ENCODE measurements at regions not wholly inside any gene's neighbourhood (a gene's known extent, or its start where the extent isn't known, plus 50 kb on each side); places are given as distances from the start of the nearest gene placed in this dataset.

DNA sequence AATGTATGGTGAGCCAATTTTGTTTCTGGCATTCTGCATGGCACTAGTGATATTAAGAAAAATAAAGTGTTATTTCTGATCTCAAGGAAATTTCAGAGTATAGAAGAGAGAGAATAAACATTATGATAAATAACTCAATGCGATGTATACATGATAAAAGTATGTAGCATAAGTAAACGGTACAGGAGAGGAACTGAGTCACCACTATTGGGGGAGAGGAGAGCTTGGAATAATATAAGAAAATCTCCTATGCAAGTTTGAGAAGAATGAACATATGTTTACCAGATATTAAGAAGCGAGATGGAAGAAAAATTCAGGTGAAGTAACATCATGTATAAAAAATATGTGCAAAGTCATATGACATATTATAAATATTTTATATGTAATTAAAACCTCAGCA lies 1230.3 kb upstream of the CITED2 start:
- no peak for DNase-seq

GRCh38 chr6:140602431-140603248 lies 1228.2 kb upstream of the CITED2 start:
- DNase-seq: no peak

GRCh38 chr6:140601021-140601808 lies 1226.8 kb upstream of the CITED2 start:
- no peak for DNase-seq

DNA sequence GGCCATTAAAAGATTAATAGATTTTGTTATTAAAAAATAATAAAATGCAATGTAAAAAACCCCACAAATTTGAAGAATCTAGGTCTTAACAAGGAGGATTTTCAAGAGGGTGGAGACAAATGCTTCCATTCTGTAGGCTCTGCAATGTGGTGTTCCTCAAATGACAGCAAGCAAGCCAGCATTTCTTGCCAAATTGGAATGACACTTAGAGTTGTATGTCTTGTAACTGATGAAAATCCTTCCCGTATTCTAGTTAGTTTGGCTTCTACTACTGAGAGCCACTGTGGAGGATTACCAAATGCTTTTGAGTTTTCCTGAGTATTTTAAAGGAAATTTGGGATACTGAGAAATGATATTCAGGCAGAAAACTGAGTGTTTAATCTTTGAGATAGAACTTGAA lies 1225.5 kb upstream of the CITED2 start:
- no peak for DNase-seq

DNA sequence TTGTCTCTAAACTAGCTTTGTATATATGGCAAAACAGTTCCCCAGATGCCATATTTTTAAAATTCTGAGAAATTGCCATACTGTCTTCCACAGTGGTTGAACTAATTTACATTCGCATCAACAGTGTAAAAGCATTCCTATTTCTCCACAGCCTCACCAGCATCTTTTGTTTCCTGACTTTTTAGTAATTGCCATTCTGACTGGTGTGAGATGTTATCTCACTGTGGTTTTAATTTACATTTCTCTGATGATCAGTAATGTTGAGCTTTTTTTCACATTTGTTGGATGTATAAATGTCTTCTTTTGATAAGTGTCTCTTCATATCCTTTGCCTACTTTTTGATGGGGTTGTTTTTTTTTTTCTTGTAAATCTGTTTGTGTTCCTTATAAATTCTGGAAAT lies 1222.7 kb upstream of the CITED2 start:
- DNase-seq: no peak

- no peak for DNase-seq
These were observed 1220.3 kb upstream of the CITED2 start for GRCh38 chr6:140594806-140595128.

GRCh38 chr6:140592877-140593276 lies 1218.4 kb upstream of the CITED2 start:
- no peak for DNase-seq

GRCh38 chr6:140590641-140591040 lies 1216.2 kb upstream of the CITED2 start:
- no peak for DNase-seq

DNA sequence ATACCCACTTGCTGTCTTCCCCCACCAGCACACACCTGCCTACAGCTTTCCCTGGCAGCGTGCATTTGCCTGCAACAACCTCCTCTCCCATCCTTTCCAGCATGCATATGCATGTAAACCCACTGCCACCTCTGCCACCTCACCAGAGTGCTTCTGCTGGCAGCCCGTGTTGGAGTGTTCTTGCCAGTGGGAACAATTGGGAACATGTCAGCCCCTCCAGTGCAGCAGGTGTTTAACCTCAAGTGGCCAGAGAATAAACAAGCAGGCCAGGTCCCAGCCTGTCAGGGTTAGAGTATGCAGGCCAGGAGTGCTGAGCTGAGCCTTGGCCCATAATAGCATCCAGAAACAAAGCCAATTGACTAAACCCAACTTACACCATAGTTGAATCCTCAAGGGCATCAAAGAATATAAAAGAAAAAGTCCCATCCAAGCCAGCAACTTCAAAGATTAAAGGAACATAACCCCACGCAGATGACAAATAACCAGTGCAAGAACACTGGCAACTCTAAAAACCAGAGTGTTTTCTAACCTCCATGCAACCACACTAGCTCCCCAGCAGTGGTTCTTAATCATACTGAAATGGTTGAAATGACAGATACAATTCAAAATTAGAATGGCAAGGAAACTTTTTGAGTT lies 1212.1 kb upstream of the CITED2 start:
- no peak for DNase-seq

- no peak for DNase-seq
These were observed 1207.2 kb upstream of the CITED2 start for GRCh38 chr6:140581601-140582000.

GRCh38 chr6:140579918-140580317 lies 1205.5 kb upstream of the CITED2 start:
- no peak for DNase-seq

DNA sequence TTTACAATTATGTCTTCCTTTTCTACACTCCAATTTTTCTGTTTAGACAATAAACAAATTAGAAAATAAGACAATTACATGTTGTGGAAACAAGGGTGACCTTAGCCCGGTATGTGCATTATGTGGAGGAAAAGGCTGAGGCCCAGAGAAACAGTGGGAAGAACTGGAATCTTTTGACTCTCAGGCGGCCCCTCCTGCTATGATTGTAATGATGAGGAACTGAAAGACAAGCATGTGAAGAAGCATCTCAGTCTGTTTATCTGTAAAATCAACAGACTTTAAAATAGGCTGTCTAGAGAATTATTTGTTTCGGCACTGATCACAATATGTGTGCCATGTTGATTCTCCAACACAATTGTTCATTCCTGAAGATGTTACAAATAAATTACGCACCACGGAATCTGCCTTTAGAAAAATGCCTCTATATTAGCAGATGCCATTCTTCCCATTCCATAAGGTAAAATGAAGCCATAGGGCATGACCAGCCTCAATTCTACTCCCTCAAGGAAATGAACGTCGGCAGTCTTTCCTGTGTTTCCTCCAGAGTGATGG lies 1201.6 kb upstream of the CITED2 start:
- DNase-seq: no peak

- no peak for DNase-seq
These were observed 1198.4 kb upstream of the CITED2 start for GRCh38 chr6:140572867-140573266.

DNA sequence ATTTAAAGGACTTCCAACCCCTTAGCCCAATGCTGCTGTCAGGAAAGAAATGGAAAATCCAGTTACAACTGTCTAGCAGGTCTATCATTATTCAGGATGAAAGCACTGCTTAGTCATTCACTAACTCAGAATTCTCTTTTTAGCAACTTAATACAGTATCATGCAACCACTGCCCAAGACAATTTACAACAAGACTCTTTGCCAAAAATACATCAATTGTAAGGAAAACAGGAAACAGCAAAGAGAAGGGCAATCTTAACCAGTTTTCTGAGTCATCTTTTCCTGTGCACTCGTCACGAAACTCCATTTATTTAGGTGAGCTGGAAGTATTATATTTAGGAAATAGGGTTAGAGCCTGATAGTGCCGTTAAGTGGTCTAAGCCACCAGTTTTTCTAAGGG lies 1197.7 kb upstream of the CITED2 start:
- no peak for DNase-seq

GRCh38 chr6:140571145-140571544 lies 1196.7 kb upstream of the CITED2 start:
- no peak for DNase-seq

DNA sequence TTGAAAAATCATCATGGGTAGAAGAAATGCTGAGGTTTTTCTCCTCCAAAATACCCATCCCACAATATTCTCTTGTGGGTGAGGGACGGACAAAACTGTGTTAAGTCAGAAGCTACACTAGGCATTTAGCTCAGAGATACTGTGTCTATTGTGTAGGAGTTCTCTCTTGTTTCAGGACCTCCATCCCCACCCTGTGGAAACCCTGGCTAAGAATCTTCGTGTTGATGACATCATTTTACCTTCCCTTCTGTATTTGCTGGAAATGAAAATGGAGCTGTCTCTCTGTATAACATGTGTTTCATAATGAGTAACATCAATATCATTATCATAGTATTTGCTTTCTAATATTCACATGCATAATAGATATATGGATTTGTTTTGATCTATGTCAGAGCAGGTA lies 1193.0 kb upstream of the CITED2 start:
- no peak for DNase-seq

GRCh38 chr6:140566781-140567277 lies 1192.4 kb upstream of the CITED2 start:
- DNase-seq: no peak

- no peak for DNase-seq
These were observed 1189.3 kb upstream of the CITED2 start for GRCh38 chr6:140563728-140564127.

GRCh38 chr6:140561701-140562100 lies 1187.3 kb upstream of the CITED2 start:
- no peak for DNase-seq

- DNase-seq: no peak
These were observed 1186.2 kb upstream of the CITED2 start for GRCh38 chr6:140560671-140561070.

- no peak for DNase-seq
These were observed 1185.0 kb upstream of the CITED2 start for GRCh38 chr6:140559458-140559857.

DNA sequence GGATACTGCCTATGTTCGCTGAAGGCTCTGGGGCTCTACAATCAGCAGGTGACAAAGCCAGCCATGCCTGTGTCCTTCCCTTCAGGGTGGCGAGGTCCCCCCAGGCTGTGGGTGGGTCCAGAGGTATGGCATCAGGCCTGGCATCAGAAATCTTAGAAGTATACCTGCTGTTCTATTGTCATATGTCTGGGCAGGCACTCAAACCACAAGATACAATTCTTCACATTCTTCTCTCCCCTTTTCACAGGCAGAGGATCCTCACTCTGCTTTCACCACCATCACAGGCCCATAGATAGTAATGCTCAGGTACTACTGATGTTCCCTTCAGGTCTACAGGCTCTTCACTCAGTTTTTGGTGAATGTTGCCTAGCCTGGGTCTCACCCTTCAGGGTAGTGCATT lies 1180.0 kb upstream of the CITED2 start:
- no peak for DNase-seq

DNA sequence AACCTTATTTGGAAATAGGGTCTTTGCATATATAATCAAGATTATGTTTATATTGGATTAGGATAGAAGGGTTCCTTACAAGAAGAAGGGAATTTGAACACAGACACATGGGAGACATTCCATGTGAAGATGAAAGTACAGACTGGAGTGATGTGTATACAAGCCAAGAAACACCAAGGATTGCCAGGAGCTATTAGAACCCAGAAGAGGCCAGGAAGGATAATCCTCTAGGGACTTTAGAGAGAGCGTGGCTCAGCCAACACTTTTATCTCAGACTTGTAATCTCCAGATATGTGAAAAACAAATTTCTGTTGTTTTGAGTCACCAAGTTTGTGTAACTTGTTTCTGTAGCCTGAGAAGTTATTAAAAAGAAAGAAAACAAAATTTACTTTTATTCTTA lies 1173.9 kb upstream of the CITED2 start:
- no peak for DNase-seq

DNA sequence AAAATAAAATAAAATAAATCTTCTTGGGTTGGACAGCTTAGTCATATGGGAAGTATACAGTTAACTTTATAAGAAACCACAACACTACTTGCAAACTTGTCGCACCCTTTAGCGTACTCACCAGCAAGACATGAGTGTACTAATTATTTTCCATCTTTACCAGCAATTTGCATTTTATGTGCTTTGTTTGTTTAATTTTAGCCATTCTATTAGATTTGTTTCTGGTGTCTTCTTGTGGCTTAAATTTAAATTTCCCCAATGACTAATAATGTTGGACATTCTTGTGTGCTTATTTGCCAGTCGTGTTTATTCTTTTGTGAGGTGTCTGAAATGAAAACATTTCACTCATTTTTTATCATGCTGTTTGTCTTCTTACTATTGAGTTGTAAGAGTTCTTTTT lies 1172.2 kb upstream of the CITED2 start:
- no peak for DNase-seq
